ENCODE measurements at regions not wholly inside any gene's neighbourhood (a gene's known extent, or its start where the extent isn't known, plus 50 kb on each side); places are given as distances from the start of the nearest gene placed in this dataset.

GRCh38 chr6:144547409-144547808 lies 262.3 kb downstream of the UTRN start:
- CTCF ChIA-PET = interaction anchor here (1.2 to 1.3 kb wide), 2 partner anchors 13 to 20 kb away, joined by 3 read pairs; no protein-coding TSS in a partner anchor
- intact Hi-C loops (cut with micrococcal nuclease) = no loop called here

GRCh38 chr6:144548536-144548935 lies 263.4 kb downstream of the UTRN start:
- ATAC-seq (no peak), DNase-seq (no peak)
- Mint-ChIP-seq H3K27me3 (no peaks in the 10 kb centered on the region), H3K9me3 (no peaks in the 10 kb centered on the region), H3K4me3 (no peak overlapping the region), H3K27ac (no peak overlapping the region), H3K4me1 (ENCODE audit: low read depth) (peaks cover 10% of the 10 kb centered on the region), H3K36me3 (ENCODE audit: low read depth) (peaks cover 35% of the 10 kb centered on the region)
- intact Hi-C loops (cut with micrococcal nuclease) = no loop called here
- TF ChIP-seq, protein P1, sequence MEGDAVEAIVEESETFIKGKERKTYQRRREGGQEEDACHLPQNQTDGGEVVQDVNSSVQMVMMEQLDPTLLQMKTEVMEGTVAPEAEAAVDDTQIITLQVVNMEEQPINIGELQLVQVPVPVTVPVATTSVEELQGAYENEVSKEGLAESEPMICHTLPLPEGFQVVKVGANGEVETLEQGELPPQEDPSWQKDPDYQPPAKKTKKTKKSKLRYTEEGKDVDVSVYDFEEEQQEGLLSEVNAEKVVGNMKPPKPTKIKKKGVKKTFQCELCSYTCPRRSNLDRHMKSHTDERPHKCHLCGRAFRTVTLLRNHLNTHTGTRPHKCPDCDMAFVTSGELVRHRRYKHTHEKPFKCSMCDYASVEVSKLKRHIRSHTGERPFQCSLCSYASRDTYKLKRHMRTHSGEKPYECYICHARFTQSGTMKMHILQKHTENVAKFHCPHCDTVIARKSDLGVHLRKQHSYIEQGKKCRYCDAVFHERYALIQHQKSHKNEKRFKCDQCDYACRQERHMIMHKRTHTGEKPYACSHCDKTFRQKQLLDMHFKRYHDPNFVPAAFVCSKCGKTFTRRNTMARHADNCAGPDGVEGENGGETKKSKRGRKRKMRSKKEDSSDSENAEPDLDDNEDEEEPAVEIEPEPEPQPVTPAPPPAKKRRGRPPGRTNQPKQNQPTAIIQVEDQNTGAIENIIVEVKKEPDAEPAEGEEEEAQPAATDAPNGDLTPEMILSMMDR (IDR thresholded peaks at IDR 0.05) = no peak
- CTCF ChIA-PET = interaction anchor here (1.3 kb wide), 1 partner anchor 21 kb away, joined by 3 read pairs; no protein-coding TSS in a partner anchor
- POLR2A ChIA-PET = no interaction called here

More at GRCh38 chr6:144547409-144547808, 262.3 kb downstream of the UTRN start:
- Mint-ChIP-seq H3K9me3 (no peaks in the 10 kb centered on the region), H3K27me3 (no peaks in the 10 kb centered on the region), H3K4me1 (ENCODE audit: low read depth) (peaks cover 14% of the 10 kb centered on the region), H3K27ac (no peak overlapping the region), H3K36me3 (ENCODE audit: low read depth) (peaks cover 38% of the 10 kb centered on the region), H3K4me3 (no peak overlapping the region)
- POLR2A ChIA-PET = no interaction called here
- TF ChIP-seq, protein P1 (IDR thresholded peaks at IDR 0.05) = no peak
- no peak for DNase-seq
- no peak for ATAC-seq

DNA sequence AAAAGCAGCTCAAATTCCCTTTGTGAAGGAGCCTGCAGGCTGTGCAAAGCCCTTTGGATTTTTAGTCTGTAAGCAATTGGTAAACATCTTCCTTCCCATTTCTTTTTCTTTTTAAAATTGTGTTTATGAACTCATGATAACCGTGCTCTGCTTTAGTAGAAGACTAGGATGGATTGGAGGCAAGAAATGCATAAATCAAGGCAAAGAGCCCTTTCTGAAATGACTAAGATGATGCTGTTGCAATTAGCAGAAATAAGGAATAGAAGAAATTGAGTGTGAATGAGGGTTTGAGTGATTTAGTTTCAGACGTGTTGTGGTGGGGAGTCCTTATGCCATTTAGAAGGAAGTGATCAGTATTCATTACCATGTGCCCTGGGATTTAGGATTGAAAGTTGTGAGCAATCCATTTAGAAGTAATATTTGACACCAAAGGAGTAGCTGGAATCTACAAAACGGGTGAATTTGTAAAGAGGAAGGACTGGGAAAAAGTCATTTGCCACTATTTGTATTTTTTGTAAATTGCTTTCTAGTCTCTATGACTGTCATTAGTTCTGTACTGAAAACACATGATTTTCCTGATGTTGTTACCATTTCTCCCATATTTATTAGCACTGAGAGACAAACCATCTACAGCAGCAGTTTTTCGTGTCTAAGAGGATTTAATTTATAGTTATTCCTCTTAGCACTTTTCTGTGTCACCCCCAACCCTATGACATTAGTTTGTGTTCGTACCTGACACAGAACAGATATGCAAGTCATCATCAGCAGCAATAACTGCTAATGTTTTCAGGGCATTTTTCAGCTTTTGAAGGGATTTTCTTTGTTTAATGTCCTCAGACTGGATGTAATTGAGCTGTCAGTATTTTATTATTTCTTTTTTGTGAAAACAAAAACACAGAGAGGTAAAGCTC lies 265.0 kb downstream of the UTRN start:
- Mint-ChIP-seq H3K4me1 (ENCODE audit: low read depth) (peaks cover 4% of the 10 kb centered on the region), H3K9me3 (no peaks in the 10 kb centered on the region), H3K4me3 (no peak overlapping the region), H3K27ac (no peak overlapping the region), H3K36me3 (ENCODE audit: low read depth) (peaks cover 35% of the 10 kb centered on the region), H3K27me3 (no peaks in the 10 kb centered on the region)
- TF ChIP-seq, protein P1 (IDR thresholded peaks at IDR 0.05) = no peak
- ChIA-PET CTCF (interaction anchor here (1.3 kb wide), 1 partner anchor 8 kb away, joined by 5 read pairs; no protein-coding TSS in a partner anchor), POLR2A (no interaction called here)
- DNase-seq (no peak), ATAC-seq (no peak)
- intact Hi-C loops (cut with micrococcal nuclease) = no loop called here

DNA sequence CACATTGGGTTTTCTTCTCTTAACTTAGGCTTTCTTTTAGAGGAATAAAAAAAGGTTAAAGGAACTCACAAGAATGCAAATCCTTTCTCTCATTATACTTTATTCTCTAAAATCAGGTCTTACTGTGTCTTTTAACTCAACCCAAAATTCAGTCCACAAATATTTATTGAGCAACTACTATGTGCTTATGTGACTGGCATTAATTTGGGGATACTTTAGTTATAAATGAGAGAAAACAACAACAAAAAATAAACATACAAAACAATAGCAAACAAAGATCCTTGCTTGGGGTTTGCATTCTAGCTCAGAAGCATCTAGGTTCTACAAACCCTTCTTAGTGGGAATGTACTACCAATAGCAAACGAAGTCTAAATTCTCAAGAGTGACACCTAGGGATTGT lies 266.2 kb downstream of the UTRN start:
- ATAC-seq (no peak), DNase-seq (no peak)
- ChIA-PET CTCF (interaction anchor here (1.3 kb wide), 1 partner anchor 10 kb away, joined by 5 read pairs; no protein-coding TSS in a partner anchor), POLR2A (no interaction called here)
- no peaks in the 10 kb centered on the region for H3K27me3 Mint-ChIP-seq
- H3K27ac Mint-ChIP-seq = no peak overlapping the region
- no peak overlapping the region for H3K4me3 Mint-ChIP-seq
- intact Hi-C loops (cut with micrococcal nuclease) = no loop called here
- TF ChIP-seq, protein P1 (IDR thresholded peaks at IDR 0.05) = no peak
- peaks cover 44% of the 10 kb centered on the region for H3K36me3 Mint-ChIP-seq (ENCODE audit: low read depth)
- H3K4me1 Mint-ChIP-seq (ENCODE audit: low read depth) = peaks cover 6% of the 10 kb centered on the region
- no peaks in the 10 kb centered on the region for H3K9me3 Mint-ChIP-seq

GRCh38 chr6:144555066-144555465 lies 269.9 kb downstream of the UTRN start:
- H3K27ac Mint-ChIP-seq = peak overlapping the region; percentile 61
- ChIA-PET CTCF (no interaction called here), POLR2A (no interaction called here)
- H3K4me1 Mint-ChIP-seq (ENCODE audit: low read depth) = peaks cover 12% of the 10 kb centered on the region
- H3K9me3 Mint-ChIP-seq = no peaks in the 10 kb centered on the region
- no peaks in the 10 kb centered on the region for H3K27me3 Mint-ChIP-seq
- no peak overlapping the region for H3K4me3 Mint-ChIP-seq
- TF ChIP-seq, protein P1 (IDR thresholded peaks at IDR 0.05) = no peak
- H3K36me3 Mint-ChIP-seq (ENCODE audit: low read depth) = peaks cover 38% of the 10 kb centered on the region
- intact Hi-C loops (cut with micrococcal nuclease) = no loop called here
- ATAC-seq = peak; percentile 59
- DNase-seq = no peak
